ENCODE measurements at regions not wholly inside any gene's neighbourhood (a gene's known extent, or its start where the extent isn't known, plus 50 kb on each side); places are given as distances from the start of the nearest gene placed in this dataset.
"Not testable (repeated sequence)": the region's sequence is repeated elsewhere in the genome, so short reads cannot be mapped to it uniquely, and the experiment has no call there.

GRCh38 chr18:22705328-22705727 lies 227.8 kb upstream of the RBBP8 start:
- no peaks in the 10 kb centered on the region for H3K27me3 ChIP-seq
- H3K9me3 ChIP-seq, result no peaks in the 10 kb centered on the region
- H3K4me3 ChIP-seq (ENCODE audit: low read depth, low read length), result no peak overlapping the region
- TF ChIP-seq, protein P1, sequence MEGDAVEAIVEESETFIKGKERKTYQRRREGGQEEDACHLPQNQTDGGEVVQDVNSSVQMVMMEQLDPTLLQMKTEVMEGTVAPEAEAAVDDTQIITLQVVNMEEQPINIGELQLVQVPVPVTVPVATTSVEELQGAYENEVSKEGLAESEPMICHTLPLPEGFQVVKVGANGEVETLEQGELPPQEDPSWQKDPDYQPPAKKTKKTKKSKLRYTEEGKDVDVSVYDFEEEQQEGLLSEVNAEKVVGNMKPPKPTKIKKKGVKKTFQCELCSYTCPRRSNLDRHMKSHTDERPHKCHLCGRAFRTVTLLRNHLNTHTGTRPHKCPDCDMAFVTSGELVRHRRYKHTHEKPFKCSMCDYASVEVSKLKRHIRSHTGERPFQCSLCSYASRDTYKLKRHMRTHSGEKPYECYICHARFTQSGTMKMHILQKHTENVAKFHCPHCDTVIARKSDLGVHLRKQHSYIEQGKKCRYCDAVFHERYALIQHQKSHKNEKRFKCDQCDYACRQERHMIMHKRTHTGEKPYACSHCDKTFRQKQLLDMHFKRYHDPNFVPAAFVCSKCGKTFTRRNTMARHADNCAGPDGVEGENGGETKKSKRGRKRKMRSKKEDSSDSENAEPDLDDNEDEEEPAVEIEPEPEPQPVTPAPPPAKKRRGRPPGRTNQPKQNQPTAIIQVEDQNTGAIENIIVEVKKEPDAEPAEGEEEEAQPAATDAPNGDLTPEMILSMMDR (IDR thresholded peaks at IDR 0.05; ENCODE audit: low read depth, low read length), result no peak
- H3K4me1 ChIP-seq, result no peaks in the 10 kb centered on the region
- H3K36me3 ChIP-seq, result no peaks in the 10 kb centered on the region
- no peak for DNase-seq

- not testable (repeated sequence) for H3K9me3 ChIP-seq; H3K36me3 ChIP-seq; H3K4me3 ChIP-seq (ENCODE audit: low read depth, low read length); H3K4me1 ChIP-seq; H3K27me3 ChIP-seq; DNase-seq
Observed at GRCh38 chr18:22706025-22706424, 227.1 kb upstream of the RBBP8 start.

- H3K27me3 ChIP-seq, result no peaks in the 10 kb centered on the region
- H3K4me3 ChIP-seq (ENCODE audit: low read depth, low read length), result no peak overlapping the region
- no peaks in the 10 kb centered on the region for H3K4me1 ChIP-seq
- H3K9me3 ChIP-seq, result no peaks in the 10 kb centered on the region
- H3K36me3 ChIP-seq, result no peaks in the 10 kb centered on the region
- no peak for DNase-seq
- TF ChIP-seq, protein P1 (IDR thresholded peaks at IDR 0.05; ENCODE audit: low read depth, low read length), result no peak
Observed at GRCh38 chr18:22709288-22710060, 223.7 kb upstream of the RBBP8 start.

GRCh38 chr18:22710673-22711191 lies 222.4 kb upstream of the RBBP8 start:
- Histone ChIP-seq H3K4me1 (no peaks in the 10 kb centered on the region), H3K9me3 (no peaks in the 10 kb centered on the region), H3K36me3 (no peaks in the 10 kb centered on the region), H3K4me3 (ENCODE audit: low read depth, low read length) (no peak overlapping the region), H3K27me3 (no peaks in the 10 kb centered on the region)
- no peak for DNase-seq
- TF ChIP-seq, protein P1 (IDR thresholded peaks at IDR 0.05; ENCODE audit: low read depth, low read length), result no peak

- no peaks in the 10 kb centered on the region for H3K36me3 ChIP-seq
- H3K9me3 ChIP-seq, result no peaks in the 10 kb centered on the region
- H3K4me1 ChIP-seq, result no peaks in the 10 kb centered on the region
- TF ChIP-seq, protein P1 (IDR thresholded peaks at IDR 0.05; ENCODE audit: low read depth, low read length), result no peak
- no peak overlapping the region for H3K4me3 ChIP-seq (ENCODE audit: low read depth, low read length)
- no peaks in the 10 kb centered on the region for H3K27me3 ChIP-seq
- no peak for DNase-seq
Observed at GRCh38 chr18:22711192-22711685, 221.9 kb upstream of the RBBP8 start.

DNA sequence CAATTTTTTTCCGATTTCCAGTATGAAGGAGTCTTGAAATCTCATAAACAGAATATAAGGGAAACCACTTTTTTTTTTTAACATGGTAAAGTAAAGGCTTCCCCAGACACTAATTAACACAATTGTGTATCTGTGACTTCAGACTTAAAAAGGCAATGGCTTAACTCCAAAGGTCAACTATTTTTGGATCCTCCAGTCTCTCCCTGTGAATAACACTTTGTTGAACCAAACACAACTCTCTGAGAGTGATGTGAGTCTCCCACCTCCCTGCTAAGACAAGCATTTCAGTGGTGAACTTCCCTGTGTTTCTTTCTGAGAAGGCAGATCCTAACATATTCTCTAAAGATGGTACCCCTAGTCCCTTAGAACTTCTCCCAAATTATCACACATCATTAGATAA lies 219.6 kb upstream of the RBBP8 start:
- no peaks in the 10 kb centered on the region for H3K27me3 ChIP-seq
- TF ChIP-seq, protein P1 (IDR thresholded peaks at IDR 0.05; ENCODE audit: low read depth, low read length), result no peak
- DNase-seq, result no peak
- no peak overlapping the region for H3K4me3 ChIP-seq (ENCODE audit: low read depth, low read length)
- no peaks in the 10 kb centered on the region for H3K36me3 ChIP-seq
- no peaks in the 10 kb centered on the region for H3K4me1 ChIP-seq
- H3K9me3 ChIP-seq, result no peaks in the 10 kb centered on the region

DNA sequence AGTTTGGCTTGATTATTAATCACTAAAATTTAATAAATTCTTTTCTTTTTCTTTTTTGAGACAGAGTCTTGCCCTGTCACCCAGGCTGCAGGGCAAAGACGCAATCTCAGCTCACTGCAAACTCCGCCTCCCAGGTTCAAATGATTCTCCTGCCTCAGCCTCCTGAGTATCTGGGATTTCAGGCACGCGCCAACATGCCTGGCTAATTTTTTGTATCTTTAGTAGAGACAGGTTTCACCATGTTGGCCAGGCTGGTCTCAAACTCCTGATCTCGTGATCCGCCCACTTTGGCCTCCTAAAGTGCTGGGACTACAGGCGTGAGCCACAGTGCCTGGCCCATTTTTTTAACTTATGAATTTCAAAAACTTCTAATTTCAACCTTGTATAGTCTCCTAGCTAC lies 215.6 kb upstream of the RBBP8 start:
- H3K4me1 ChIP-seq; H3K27me3 ChIP-seq; H3K36me3 ChIP-seq; H3K9me3 ChIP-seq; H3K4me3 ChIP-seq (ENCODE audit: low read depth, low read length); DNase-seq: not testable (repeated sequence)

Data from BE2C (cell line).